ENCODE measurements at regions not wholly inside any gene's neighbourhood (a gene's known extent, or its start where the extent isn't known, plus 50 kb on each side); places are given as distances from the start of the nearest gene placed in this dataset.

DNA sequence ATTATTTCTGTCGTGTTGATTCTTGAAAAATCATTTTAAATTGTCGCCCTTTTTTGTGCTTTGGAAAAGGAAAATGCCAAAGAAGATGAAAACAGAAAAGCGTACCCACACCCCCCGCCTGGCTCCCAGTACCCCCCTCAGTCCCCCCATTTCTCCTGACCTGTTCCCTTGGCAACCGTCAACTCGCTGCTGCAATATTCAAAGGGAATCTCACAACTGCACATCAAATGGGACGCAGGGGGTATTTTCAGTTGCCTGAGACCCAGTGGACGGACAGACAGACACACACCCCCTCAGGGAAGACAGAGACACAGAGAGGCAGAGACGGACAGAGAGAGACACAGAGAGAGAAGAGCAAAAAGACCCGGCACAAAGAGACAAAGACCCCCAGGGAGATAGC lies 83.5 kb upstream of the PRR20G start:
- Mint-ChIP-seq H3K27ac (no peak overlapping the region), H3K36me3 (ENCODE audit: low read depth) (no peaks in the 10 kb centered on the region), H3K27me3 (ENCODE audit: low read depth) (peaks cover 7% of the 10 kb centered on the region), H3K4me3 (no peak overlapping the region), H3K9me3 (no peaks in the 10 kb centered on the region), H3K4me1 (ENCODE audit: low read depth) (no peaks in the 10 kb centered on the region)

GRCh38 chr3:127370906-127371305 lies 83.1 kb upstream of the PRR20G start:
- H3K27me3 Mint-ChIP-seq (ENCODE audit: low read depth), result peaks cover 9% of the 10 kb centered on the region
- no peak overlapping the region for H3K4me3 Mint-ChIP-seq
- no peak overlapping the region for H3K27ac Mint-ChIP-seq
- no peaks in the 10 kb centered on the region for H3K36me3 Mint-ChIP-seq (ENCODE audit: low read depth)
- H3K4me1 Mint-ChIP-seq (ENCODE audit: low read depth), result no peaks in the 10 kb centered on the region
- no peaks in the 10 kb centered on the region for H3K9me3 Mint-ChIP-seq

GRCh38 chr3:127369356-127369935 lies 81.6 kb upstream of the PRR20G start:
- no peak overlapping the region for H3K27ac Mint-ChIP-seq
- no peaks in the 10 kb centered on the region for H3K4me1 Mint-ChIP-seq (ENCODE audit: low read depth)
- H3K9me3 Mint-ChIP-seq, result no peaks in the 10 kb centered on the region
- no peak overlapping the region for H3K4me3 Mint-ChIP-seq
- peaks cover 9% of the 10 kb centered on the region for H3K27me3 Mint-ChIP-seq (ENCODE audit: low read depth)
- H3K36me3 Mint-ChIP-seq (ENCODE audit: low read depth), result no peaks in the 10 kb centered on the region

- Mint-ChIP-seq H3K4me1 (ENCODE audit: low read depth) (no peaks in the 10 kb centered on the region), H3K27me3 (ENCODE audit: low read depth) (peaks cover 9% of the 10 kb centered on the region), H3K36me3 (ENCODE audit: low read depth) (no peaks in the 10 kb centered on the region), H3K4me3 (no peak overlapping the region), H3K27ac (no peak overlapping the region), H3K9me3 (no peaks in the 10 kb centered on the region)
Measured at GRCh38 chr3:127368186-127369032, 80.6 kb upstream of the PRR20G start.

DNA sequence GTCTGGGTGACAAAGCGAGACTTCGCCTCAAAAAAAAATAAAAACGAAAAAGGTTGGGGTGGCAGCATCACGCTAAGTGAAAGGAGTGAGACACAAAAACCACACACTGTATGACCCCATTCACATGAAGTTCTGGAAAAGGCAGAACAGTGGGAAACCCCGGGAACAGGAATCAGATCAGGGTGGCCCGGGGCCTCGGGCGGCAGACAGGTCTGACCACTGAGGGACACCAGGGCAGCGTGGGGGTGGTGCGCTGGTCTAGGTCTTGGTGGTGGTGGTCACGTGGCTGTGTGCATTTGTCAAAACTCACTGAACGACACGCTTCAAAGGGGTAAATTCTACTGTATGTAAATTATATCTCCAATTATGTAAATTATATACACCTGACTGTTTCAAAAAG lies 79.7 kb upstream of the PRR20G start:
- Mint-ChIP-seq H3K4me3 (no peak overlapping the region), H3K27me3 (ENCODE audit: low read depth) (peaks cover 9% of the 10 kb centered on the region), H3K9me3 (no peaks in the 10 kb centered on the region), H3K27ac (no peak overlapping the region), H3K4me1 (ENCODE audit: low read depth) (no peaks in the 10 kb centered on the region), H3K36me3 (ENCODE audit: low read depth) (no peaks in the 10 kb centered on the region)

DNA sequence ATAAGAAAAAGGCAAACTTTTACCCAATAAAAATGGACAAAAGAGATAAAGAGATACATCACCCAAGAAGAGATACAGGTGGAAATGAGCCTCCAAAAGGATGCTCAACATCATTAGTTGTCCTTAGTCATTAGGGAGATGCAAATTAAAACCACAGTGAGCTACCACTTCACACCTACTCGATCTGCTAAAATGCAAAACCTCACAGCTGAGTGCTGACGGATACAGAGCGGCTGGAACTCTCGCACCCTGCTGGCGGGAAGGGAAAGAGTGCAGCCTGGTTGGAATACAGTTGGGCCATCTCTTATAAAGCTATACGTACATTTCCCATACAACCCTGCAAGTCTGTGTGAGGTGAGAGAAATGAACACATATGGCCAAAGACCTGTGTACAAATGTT lies 78.5 kb upstream of the PRR20G start:
- Mint-ChIP-seq H3K27me3 (ENCODE audit: low read depth) (peaks cover 9% of the 10 kb centered on the region), H3K4me1 (ENCODE audit: low read depth) (no peaks in the 10 kb centered on the region), H3K9me3 (no peaks in the 10 kb centered on the region), H3K36me3 (ENCODE audit: low read depth) (no peaks in the 10 kb centered on the region), H3K27ac (no peak overlapping the region), H3K4me3 (no peak overlapping the region)

GRCh38 chr3:127365163-127365798 lies 77.4 kb upstream of the PRR20G start:
- H3K9me3 Mint-ChIP-seq, result no peaks in the 10 kb centered on the region
- H3K4me1 Mint-ChIP-seq (ENCODE audit: low read depth), result no peaks in the 10 kb centered on the region
- H3K27ac Mint-ChIP-seq, result no peak overlapping the region
- H3K4me3 Mint-ChIP-seq, result no peak overlapping the region
- no peaks in the 10 kb centered on the region for H3K36me3 Mint-ChIP-seq (ENCODE audit: low read depth)
- H3K27me3 Mint-ChIP-seq (ENCODE audit: low read depth), result peaks cover 9% of the 10 kb centered on the region

DNA sequence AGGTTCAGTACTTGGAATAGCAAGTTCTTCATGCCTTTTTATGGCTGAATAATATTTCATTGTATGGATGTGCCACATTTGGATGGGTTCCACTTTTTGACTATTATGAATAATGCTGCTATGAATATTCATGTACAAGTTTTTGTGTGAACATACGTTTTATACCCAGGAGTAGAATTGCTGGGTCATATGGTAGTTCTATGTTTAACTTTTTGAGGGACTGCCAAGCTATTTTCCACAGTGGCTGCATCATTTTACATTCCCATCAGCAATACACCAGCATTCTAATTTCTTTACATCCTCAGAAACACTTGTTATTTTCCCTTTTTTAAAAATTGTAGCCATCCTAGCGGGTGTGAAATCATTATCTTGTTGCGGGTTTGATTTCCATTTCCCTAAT lies 76.0 kb upstream of the PRR20G start:
- no peak overlapping the region for H3K27ac Mint-ChIP-seq
- H3K4me1 Mint-ChIP-seq (ENCODE audit: low read depth), result no peaks in the 10 kb centered on the region
- no peak overlapping the region for H3K4me3 Mint-ChIP-seq
- H3K9me3 Mint-ChIP-seq, result no peaks in the 10 kb centered on the region
- peaks cover 9% of the 10 kb centered on the region for H3K27me3 Mint-ChIP-seq (ENCODE audit: low read depth)
- H3K36me3 Mint-ChIP-seq (ENCODE audit: low read depth), result no peaks in the 10 kb centered on the region

DNA sequence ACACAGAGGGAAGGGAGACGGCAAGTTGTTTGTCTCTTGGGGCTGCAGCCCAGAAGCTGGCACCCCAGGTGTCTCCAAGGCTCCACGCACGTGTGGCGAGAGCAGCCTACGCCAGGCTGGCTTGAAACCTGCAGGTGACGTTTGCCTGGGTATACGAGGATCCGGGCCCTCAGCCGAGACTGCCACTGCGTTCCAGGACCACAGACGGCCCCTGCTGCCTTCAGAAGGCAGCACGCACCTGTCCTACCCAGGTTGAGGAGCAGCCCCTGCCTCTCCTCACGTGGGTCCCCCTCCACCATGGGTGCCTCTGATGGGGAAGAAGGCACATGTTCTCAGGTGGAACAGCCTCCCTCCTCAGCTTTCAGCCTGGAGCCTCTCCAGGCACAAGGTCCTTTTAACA lies 75.3 kb upstream of the PRR20G start:
- Mint-ChIP-seq H3K27me3 (ENCODE audit: low read depth) (peaks cover 9% of the 10 kb centered on the region), H3K27ac (no peak overlapping the region), H3K4me3 (no peak overlapping the region), H3K4me1 (ENCODE audit: low read depth) (no peaks in the 10 kb centered on the region), H3K36me3 (ENCODE audit: low read depth) (no peaks in the 10 kb centered on the region), H3K9me3 (peaks cover 5% of the 10 kb centered on the region)

DNA sequence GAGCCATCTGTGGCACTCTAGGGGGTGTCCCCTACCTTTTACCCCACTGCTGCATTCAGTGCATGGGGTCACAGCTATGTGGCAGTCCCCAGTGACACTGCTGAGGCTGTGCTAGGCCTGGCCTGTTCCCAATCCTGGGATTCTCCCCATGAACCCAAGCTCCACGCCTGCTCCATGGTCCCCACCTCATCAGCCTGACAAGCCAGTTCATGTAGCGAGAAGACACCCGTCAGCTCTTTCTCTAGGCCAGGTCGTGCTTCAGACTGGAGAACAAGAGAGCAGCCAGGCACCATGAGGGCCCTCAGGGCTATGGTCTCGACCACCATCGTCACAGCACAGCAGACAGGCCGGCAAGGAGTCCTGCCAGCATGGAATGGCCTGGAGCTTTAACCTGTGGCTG lies 72.8 kb upstream of the PRR20G start:
- Mint-ChIP-seq H3K9me3 (peaks cover 14% of the 10 kb centered on the region), H3K36me3 (ENCODE audit: low read depth) (no peaks in the 10 kb centered on the region)

GRCh38 chr3:127358641-127359040 lies 70.8 kb upstream of the PRR20G start:
- H3K27ac Mint-ChIP-seq, result no peak overlapping the region

More for the DNA sequence above, 72.8 kb upstream of the PRR20G start:
- Mint-ChIP-seq H3K27me3 (ENCODE audit: low read depth) (no peaks in the 10 kb centered on the region), H3K4me1 (ENCODE audit: low read depth) (no peaks in the 10 kb centered on the region), H3K4me3 (no peak overlapping the region), H3K27ac (no peak overlapping the region)

DNA sequence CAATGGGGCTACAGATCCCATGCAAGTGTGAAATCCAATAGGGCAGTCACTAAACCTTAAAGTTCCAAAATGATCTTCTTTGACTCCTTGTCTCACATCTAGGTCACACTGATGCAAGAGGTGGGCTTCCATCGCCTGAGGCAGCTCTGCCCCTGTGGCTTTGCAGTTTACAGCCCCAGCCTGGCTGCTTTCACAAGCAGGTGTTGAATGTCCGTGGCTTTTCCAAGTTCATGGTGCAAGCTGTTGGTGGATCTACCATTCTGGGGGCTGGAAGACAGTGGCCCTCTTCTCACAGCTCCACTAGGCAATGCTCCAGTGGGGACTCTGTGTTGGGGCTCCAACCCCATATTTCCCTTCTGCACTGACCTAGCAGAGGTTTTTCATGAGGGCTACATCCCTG lies 68.5 kb upstream of the PRR20G start:
- Mint-ChIP-seq H3K9me3 (peaks cover 14% of the 10 kb centered on the region), H3K27me3 (ENCODE audit: low read depth) (no peaks in the 10 kb centered on the region), H3K4me3 (no peak overlapping the region), H3K4me1 (ENCODE audit: low read depth) (no peaks in the 10 kb centered on the region), H3K27ac (no peak overlapping the region), H3K36me3 (ENCODE audit: low read depth) (no peaks in the 10 kb centered on the region)

More at GRCh38 chr3:127358641-127359040, 70.8 kb upstream of the PRR20G start:
- peaks cover 14% of the 10 kb centered on the region for H3K9me3 Mint-ChIP-seq
- no peaks in the 10 kb centered on the region for H3K27me3 Mint-ChIP-seq (ENCODE audit: low read depth)
- H3K4me1 Mint-ChIP-seq (ENCODE audit: low read depth), result no peaks in the 10 kb centered on the region
- H3K4me3 Mint-ChIP-seq, result no peak overlapping the region
- no peaks in the 10 kb centered on the region for H3K36me3 Mint-ChIP-seq (ENCODE audit: low read depth)

DNA sequence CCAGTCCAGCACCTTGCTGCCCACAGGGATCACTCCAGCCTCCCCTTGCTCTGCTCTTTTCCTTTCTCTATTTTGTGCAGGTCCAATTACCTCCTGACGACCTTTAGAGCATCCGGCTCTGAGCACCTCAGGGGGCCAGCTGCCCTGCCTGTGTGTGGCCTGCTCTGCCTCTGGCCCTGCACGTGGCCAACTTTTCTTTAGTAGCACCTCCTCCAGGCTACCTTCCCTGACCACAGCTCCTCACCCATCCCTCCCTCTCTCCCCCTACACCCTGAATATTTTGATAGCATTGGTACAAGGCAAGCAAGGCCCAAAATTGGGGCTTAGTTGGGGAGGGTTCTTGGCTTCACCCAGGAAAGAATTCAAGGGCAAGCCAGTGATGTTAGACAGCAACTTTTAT lies 66.9 kb upstream of the PRR20G start:
- Mint-ChIP-seq H3K27ac (no peak overlapping the region), H3K4me3 (no peak overlapping the region), H3K4me1 (ENCODE audit: low read depth) (no peaks in the 10 kb centered on the region), H3K27me3 (ENCODE audit: low read depth) (no peaks in the 10 kb centered on the region), H3K36me3 (ENCODE audit: low read depth) (no peaks in the 10 kb centered on the region), H3K9me3 (peaks cover 14% of the 10 kb centered on the region)

GRCh38 chr3:127352612-127353011 lies 64.8 kb upstream of the PRR20G start:
- Mint-ChIP-seq H3K9me3 (peaks cover 7% of the 10 kb centered on the region), H3K27me3 (ENCODE audit: low read depth) (no peaks in the 10 kb centered on the region), H3K4me3 (no peak overlapping the region), H3K4me1 (ENCODE audit: low read depth) (no peaks in the 10 kb centered on the region), H3K27ac (no peak overlapping the region), H3K36me3 (ENCODE audit: low read depth) (no peaks in the 10 kb centered on the region)

- Mint-ChIP-seq H3K36me3 (ENCODE audit: low read depth) (no peaks in the 10 kb centered on the region), H3K9me3 (no peaks in the 10 kb centered on the region), H3K4me3 (no peak overlapping the region), H3K27ac (no peak overlapping the region), H3K4me1 (ENCODE audit: low read depth) (no peaks in the 10 kb centered on the region), H3K27me3 (ENCODE audit: low read depth) (no peaks in the 10 kb centered on the region)
Measured at GRCh38 chr3:127351775-127352350, 64.0 kb upstream of the PRR20G start.

Data from T-helper 1 cell treated with Interleukin-12 subunit alpha and Interleukin-12 subunit beta and Interleukin-4 antibody, amounts not matched to agents 30 μg/mL and 1 μg/mL, for 36 hours (primary cell).